MG63 (cell line): ENCODE measurements at regions not wholly inside any gene's neighbourhood (a gene's known extent, or its start where the extent isn't known, plus 50 kb on each side); places are given as distances from the start of the nearest gene placed in this dataset.

Experiments
- DNase-seq: peaks from one replicate; pipeline ENCODE4 v3.0.0-alpha.2; 2020
- H3K27me3 ChIP-seq: fragments of 250-450 bp; sonication (Bioruptor Pico); 2 replicates; pipeline ENCODE4 v1.5.1; 2020; ENCODE audit warnings: mild to moderate bottlenecking, moderate library complexity
- H3K36me3 ChIP-seq: fragments of 250-450 bp; sonication (Bioruptor Pico); 2 replicates; pipeline ENCODE4 v1.5.1; 2020; ENCODE audit warnings: mild to moderate bottlenecking, moderate library complexity
- H3K4me3 ChIP-seq: fragments of 250-450 bp; sonication (Bioruptor Pico); 2 replicates; pipeline ENCODE4 v1.5.1; 2020; ENCODE audit warnings: mild to moderate bottlenecking, moderate library complexity
- H3K9me3 ChIP-seq: fragments of 250-450 bp; sonication (Bioruptor Pico); 2 replicates; pipeline ENCODE4 v1.5.1; 2020; ENCODE audit warnings: mild to moderate bottlenecking, moderate library complexity

GRCh38 chr3:177576746-177577145 lies 379.5 kb upstream of the TBL1XR1 start:
- DNase-seq: no peak
- no peak overlapping the region for H3K4me3 ChIP-seq
- no peaks in the 10 kb centered on the region for H3K36me3 ChIP-seq
- no peaks in the 10 kb centered on the region for H3K9me3 ChIP-seq
- no peaks in the 10 kb centered on the region for H3K27me3 ChIP-seq

- H3K4me3 ChIP-seq: no peak overlapping the region
- H3K27me3 ChIP-seq: no peaks in the 10 kb centered on the region
Measured at GRCh38 chr3:177578488-177578887, 381.2 kb upstream of the TBL1XR1 start.

GRCh38 chr3:177579419-177579818 lies 382.1 kb upstream of the TBL1XR1 start:
- H3K27me3 ChIP-seq: no peaks in the 10 kb centered on the region
- no peak for DNase-seq
- no peaks in the 10 kb centered on the region for H3K36me3 ChIP-seq
- no peaks in the 10 kb centered on the region for H3K9me3 ChIP-seq
- H3K4me3 ChIP-seq: no peak overlapping the region

More at GRCh38 chr3:177578488-177578887, 381.2 kb upstream of the TBL1XR1 start:
- Histone ChIP-seq H3K9me3 (no peaks in the 10 kb centered on the region), H3K36me3 (no peaks in the 10 kb centered on the region)
- DNase-seq: no peak

DNA sequence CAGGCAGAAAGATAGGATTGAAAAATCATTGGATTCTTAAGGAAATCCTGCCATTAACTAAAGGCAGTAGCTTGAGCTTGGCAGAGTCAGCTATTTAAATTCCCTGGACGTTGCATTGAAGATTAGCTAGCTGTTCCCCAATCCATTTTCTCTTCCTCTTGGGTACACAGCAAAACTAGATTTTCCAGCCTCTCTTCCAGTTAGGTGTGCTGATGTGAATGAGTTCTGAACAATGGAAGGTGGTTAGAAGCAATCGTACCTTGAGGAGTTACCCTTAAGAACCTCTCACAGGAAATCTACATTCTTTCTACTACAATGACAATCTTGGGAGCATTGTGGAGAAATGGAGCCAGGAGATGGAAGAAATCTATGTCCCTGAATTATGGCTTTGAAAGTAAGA lies 383.2 kb upstream of the TBL1XR1 start:
- H3K27me3 ChIP-seq: no peaks in the 10 kb centered on the region
- no peak overlapping the region for H3K4me3 ChIP-seq
- DNase-seq: no peak
- H3K36me3 ChIP-seq: no peaks in the 10 kb centered on the region
- H3K9me3 ChIP-seq: no peaks in the 10 kb centered on the region

DNA sequence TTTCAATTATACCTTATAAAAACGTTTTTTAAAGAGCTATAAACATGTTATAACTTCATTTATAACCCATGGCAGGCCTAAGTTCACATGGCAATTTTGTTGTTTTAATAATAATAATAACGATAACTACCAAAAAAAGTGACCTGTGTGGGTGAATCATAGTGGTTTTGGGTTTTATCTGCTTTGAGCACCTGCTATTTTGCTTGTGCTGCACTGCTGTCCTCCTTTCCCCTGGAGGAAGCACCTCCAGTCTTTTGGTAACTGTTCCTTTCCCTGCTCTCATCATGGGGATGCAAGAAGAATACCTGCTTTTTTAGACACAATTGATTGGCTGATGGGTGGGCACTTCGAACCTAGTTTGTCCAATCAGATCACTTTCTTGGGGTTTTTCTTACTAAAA lies 388.0 kb upstream of the TBL1XR1 start:
- H3K27me3 ChIP-seq: no peaks in the 10 kb centered on the region
- DNase-seq: no peak
- H3K36me3 ChIP-seq: no peaks in the 10 kb centered on the region; the same call in 1 of the 2 replicates
- no peak overlapping the region for H3K4me3 ChIP-seq
- peaks cover 10% of the 10 kb centered on the region for H3K9me3 ChIP-seq

DNA sequence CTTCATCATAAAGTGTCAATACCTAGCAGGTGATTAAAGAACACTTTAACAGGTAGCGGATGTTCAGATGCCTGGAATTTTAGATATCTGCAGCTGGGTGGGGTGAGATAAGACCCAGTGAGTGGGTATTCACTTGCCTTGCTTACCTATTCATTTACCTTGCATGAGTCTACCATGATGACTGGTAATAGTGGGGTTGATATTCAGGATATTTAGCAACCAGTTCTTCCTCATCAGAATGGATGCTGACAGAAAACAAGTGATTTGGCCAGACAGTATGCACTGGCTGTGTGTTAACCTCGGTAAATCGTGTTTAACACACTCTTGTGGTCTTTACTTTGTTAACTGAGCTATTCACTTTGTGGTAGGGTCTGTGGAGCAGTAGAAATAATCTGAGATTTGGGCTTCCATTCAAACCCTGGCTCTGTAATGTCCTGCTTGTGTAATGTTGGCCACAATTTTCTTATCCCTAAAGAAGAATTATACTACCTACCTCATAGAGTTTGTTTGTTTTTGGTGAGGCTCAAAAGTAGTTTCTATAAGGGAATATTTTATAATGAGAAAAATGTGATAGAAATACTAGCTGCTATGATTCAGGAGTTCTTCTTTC lies 391.9 kb upstream of the TBL1XR1 start:
- Histone ChIP-seq H3K27me3 (no peaks in the 10 kb centered on the region), H3K36me3 (no peaks in the 10 kb centered on the region; the same call in 1 of the 2 replicates), H3K4me3 (no peak overlapping the region), H3K9me3 (peaks cover 10% of the 10 kb centered on the region)
- no peak for DNase-seq

DNA sequence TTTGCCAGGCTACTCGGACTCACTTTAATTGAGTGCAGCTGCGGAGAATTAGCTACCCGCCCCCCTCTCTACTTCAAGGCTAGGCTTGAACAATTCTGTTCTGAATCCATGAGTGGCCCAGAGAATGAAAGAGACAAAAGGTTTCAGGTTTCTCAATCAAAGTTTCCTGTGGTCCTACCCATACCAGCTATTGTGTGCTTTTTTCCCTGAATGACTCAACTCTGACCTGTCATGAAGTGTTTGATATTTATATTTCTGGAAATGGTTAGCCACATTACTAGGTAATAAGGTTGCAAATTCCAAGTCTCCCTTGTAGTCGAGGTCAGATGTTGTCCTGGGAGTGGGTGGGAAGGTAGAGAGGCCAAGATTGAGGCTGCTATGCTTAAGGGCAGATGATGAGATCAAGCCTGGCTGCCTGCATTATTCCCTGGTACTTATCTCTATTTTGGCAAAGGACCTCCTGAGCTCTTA lies 392.7 kb upstream of the TBL1XR1 start:
- peak; percentile 91 for DNase-seq
- Histone ChIP-seq H3K4me3 (no peak overlapping the region), H3K27me3 (no peaks in the 10 kb centered on the region)

DNA sequence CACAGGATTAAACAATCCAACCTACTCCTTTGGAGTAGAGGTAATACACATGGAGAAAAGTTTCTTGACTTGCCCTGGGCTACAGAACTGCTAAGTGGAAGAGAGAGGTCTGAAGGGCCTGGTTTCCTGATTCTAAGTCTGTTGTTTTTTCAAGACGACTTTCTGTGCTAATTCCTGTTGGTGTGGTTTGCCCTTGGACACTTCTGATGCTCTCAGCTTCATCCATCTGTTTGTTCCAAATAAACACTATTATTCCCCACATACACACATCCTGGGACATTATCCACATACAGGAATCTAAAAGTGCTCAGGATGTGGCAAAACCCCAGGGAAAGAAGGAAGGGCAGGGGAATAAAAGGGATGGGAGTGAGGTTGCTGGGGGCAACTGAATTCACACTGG lies 393.5 kb upstream of the TBL1XR1 start:
- DNase-seq: no peak
- Histone ChIP-seq H3K36me3 (no peaks in the 10 kb centered on the region; the same call in 1 of the 2 replicates), H3K4me3 (no peak overlapping the region), H3K9me3 (peaks cover 10% of the 10 kb centered on the region), H3K27me3 (no peaks in the 10 kb centered on the region)

More for the DNA sequence above, 392.7 kb upstream of the TBL1XR1 start:
- no peaks in the 10 kb centered on the region; the same call in 1 of the 2 replicates for H3K36me3 ChIP-seq
- peaks cover 10% of the 10 kb centered on the region for H3K9me3 ChIP-seq

GRCh38 chr3:177591379-177591778 lies 394.1 kb upstream of the TBL1XR1 start:
- H3K4me3 ChIP-seq: no peak overlapping the region
- no peak for DNase-seq
- no peaks in the 10 kb centered on the region for H3K27me3 ChIP-seq
- H3K36me3 ChIP-seq: no peaks in the 10 kb centered on the region; the same call in 1 of the 2 replicates
- peaks cover 10% of the 10 kb centered on the region for H3K9me3 ChIP-seq

DNA sequence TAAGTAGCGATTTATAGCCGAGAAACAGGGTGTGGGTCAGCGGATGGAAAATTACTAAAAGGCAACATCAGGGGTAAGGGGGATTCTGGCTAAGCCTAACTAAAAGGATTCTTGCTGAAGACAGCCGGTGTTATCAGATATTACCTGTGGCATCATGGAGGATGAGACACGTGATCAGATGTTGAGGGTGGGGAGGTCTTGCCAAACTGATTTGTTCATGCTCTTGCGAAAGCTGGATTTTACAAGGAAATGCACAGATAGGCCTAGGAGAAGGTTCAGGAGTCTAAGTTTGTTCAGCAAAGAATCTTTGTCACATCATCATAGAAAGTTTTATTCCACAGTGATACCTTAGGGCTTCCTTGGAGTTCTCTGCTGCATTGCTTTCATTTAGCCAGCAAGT lies 396.8 kb upstream of the TBL1XR1 start:
- no peak overlapping the region for H3K4me3 ChIP-seq
- no peaks in the 10 kb centered on the region for H3K36me3 ChIP-seq
- DNase-seq: no peak
- H3K9me3 ChIP-seq: no peaks in the 10 kb centered on the region
- H3K27me3 ChIP-seq: no peaks in the 10 kb centered on the region

DNA sequence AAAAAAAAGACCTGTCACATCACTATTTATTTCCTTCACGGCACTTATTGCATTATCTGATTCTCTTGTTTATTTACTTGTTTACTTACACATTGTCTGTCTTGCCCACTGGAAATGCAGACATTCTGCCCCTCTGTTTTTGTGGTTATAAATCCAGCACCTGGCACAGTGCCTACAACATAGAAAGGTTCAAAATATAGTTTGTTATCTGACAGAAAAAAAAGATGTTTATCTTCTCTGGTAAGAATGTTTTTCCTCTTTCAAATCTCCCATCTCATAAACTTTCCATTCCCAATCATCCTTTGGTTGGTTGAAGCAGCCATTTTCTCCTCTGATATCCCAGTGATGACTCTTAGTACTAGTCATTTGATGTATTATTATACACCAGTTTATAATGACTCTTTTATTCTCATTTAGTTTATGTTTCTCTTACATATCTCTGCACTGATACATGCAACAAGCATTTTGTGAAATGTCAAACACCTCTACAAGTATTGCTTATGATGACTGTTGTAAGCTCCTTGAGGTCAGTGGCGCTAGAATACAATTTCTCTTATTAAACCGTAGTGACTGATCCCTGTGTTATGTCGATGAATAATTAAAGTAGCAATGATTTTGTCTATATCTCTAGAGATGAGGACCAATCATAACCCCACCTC lies 398.4 kb upstream of the TBL1XR1 start:
- no peak for DNase-seq
- no peaks in the 10 kb centered on the region for H3K36me3 ChIP-seq

DNA sequence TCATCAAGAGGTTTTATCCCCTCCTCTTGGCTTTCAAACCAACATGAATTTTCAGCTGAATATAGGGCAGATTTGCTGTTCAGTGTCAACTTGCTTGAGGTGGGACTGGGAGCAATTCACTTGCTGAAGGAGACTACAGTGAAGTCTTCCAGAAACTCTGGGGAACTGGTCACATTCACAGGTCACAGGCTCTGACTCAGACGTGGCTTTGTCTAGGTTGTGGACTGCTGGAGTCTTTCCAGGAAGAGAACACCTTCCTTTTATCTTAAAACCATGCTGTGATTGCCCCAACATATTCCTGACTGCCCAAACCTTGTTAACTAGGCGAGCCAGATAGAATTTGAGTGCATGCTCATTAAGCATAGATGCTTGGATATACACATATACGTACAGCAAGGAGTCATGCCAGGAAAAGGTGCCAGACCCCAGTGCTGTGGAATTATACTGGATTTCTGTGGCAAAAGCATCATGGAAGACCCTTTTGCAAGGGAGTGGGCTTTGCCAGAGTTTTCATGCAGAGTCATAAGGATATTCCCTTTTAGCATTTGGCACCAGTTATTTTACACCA lies 399.1 kb upstream of the TBL1XR1 start:
- peak; percentile 76 for DNase-seq
- Histone ChIP-seq H3K9me3 (no peaks in the 10 kb centered on the region), H3K36me3 (no peaks in the 10 kb centered on the region), H3K27me3 (no peaks in the 10 kb centered on the region), H3K4me3 (no peak overlapping the region)

More for the DNA sequence above, 398.4 kb upstream of the TBL1XR1 start:
- Histone ChIP-seq H3K27me3 (no peaks in the 10 kb centered on the region), H3K9me3 (no peaks in the 10 kb centered on the region), H3K4me3 (no peak overlapping the region)

DNA sequence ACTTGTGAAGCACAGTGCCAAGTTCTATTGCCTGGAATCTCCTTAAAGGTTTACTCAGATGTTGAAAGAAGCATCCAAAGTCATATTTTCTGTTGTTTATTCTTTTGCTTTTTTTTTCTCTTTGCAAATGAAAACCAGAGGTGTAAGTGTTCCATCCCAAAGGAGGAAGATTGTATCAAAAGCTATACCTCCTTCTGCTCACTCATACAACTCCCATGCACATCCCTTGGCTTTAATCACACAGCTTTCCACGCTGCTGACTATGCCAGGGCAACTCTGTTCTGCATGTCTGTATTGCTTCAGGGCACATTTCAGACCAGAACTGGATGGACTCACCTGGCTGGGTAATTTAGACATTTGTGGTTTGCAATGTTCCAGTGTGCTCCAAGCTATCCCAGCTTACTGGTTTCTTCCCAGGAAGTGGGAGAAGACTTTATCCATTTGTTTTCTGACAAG lies 399.6 kb upstream of the TBL1XR1 start:
- Histone ChIP-seq H3K27me3 (no peaks in the 10 kb centered on the region), H3K9me3 (no peaks in the 10 kb centered on the region), H3K36me3 (no peaks in the 10 kb centered on the region), H3K4me3 (no peak overlapping the region)
- DNase-seq: peak; percentile 52

- Histone ChIP-seq H3K36me3 (no peaks in the 10 kb centered on the region), H3K9me3 (no peaks in the 10 kb centered on the region), H3K27me3 (no peaks in the 10 kb centered on the region), H3K4me3 (no peak overlapping the region)
- peak; percentile 88 for DNase-seq
Measured at GRCh38 chr3:177597311-177598096, 400.2 kb upstream of the TBL1XR1 start.

DNA sequence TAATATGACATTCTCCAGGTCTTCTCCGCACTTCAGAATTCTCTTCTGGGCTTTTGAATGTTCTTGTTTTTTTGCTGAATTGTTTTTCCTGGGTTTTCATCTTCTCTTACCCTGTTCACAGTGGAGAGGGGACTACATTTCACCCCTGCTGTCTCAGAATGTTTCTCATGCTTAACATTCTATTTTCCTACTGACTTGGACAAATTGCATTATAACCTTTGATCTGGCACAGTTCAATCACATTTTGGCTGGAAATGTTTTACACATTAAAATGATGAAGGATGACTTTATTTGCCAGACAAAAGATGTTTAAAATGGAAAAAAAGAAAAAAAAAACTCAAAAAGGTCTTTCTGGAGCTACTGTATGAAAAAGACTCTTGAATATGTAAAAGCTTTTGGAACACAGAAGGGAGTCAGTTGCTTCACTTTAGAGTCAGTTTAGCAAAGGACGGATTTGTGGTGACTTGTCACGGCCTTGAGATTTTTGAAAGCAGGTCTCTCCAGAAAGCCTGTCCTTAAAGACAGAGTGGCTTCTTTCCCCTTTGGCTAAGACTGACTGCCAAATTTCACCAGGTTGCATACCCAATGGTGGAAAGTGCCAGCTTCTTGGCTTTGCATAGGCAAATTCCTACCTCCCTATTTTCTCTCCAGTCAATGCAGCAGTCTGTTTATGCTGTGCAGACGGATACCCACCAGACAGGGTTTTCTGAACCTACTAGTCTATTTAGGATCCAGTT lies 401.0 kb upstream of the TBL1XR1 start:
- DNase-seq: no peak
- H3K4me3 ChIP-seq: no peak overlapping the region
- H3K27me3 ChIP-seq: no peaks in the 10 kb centered on the region
- no peaks in the 10 kb centered on the region for H3K36me3 ChIP-seq
- H3K9me3 ChIP-seq: no peaks in the 10 kb centered on the region

DNA sequence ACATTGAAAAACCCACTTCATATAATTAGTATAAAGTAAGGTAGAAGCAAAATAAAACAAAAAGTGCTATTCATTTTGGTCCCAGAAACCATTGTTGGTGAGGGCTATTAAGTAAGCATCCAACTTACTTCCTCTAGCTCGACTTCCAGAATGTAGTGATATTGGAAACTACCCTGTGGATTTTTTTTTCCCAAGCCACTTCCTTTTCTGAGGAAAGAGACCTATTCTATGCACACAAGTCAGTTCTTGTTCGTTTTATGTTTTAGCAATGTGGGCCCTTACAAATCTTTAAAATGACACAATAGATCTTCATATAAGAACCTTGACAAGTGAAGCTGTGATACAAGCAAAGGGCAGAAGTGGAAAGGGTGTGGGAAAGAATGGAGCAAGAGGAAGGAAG lies 402.0 kb upstream of the TBL1XR1 start:
- Histone ChIP-seq H3K36me3 (no peaks in the 10 kb centered on the region), H3K27me3 (no peaks in the 10 kb centered on the region), H3K9me3 (no peaks in the 10 kb centered on the region), H3K4me3 (no peak overlapping the region)
- DNase-seq: no peak
